SK-N-SH (cell line): ENCODE measurements at regions not wholly inside any gene's neighbourhood (a gene's known extent, or its start where the extent isn't known, plus 50 kb on each side); places are given as distances from the start of the nearest gene placed in this dataset.

ENCODE experiments used
- FOXJ3 ChIP-seq: sonication (generic); formaldehyde crosslinking; IDR thresholded peaks from 2 replicates; pipeline ENCODE4 v1.5.1; 2020; ENCODE audit warnings: mild to moderate bottlenecking, missing genetic modification reagents
- POLR2AphosphoS5 ChIP-seq: IDR thresholded peaks from 2 replicates; pipeline ENCODE4 v1.6.1; 2012; ENCODE audit warnings: low read depth, low read length
- SIN3A ChIP-seq: IDR thresholded peaks from 2 replicates; pipeline ENCODE4 v1.6.1; 2012; ENCODE audit warnings: low read depth, mild to moderate bottlenecking, low read length, moderate library complexity, borderline replicate concordance
- TAF1 ChIP-seq: IDR thresholded peaks from 2 replicates; pipeline ENCODE4 v1.6.1; 2012; ENCODE audit warnings: low read depth, mild to moderate bottlenecking, low read length, moderate library complexity, borderline replicate concordance
- TF ChIP-seq, protein P1 (sequence below): fragments of 200-600 bp; sonication (generic); IDR thresholded peaks from 2 replicates; pipeline ENCODE4 v1.6.1; 2017; ENCODE audit warnings: antibody characterized with exemption, mild to moderate bottlenecking, moderate library complexity
- TF ChIP-seq, protein P2 (sequence below): IDR thresholded peaks from 2 replicates; pipeline ENCODE4 v1.4.0; 2012; ENCODE audit warnings: low read depth, borderline replicate concordance
- TF ChIP-seq, protein P3 (sequence below): fragments of 150-350 bp; IDR thresholded peaks from 2 replicates; pipeline ENCODE4 v1.6.1; 2017; ENCODE audit warnings: antibody characterized with exemption, low read length, low read depth, borderline replicate concordance

DNA sequence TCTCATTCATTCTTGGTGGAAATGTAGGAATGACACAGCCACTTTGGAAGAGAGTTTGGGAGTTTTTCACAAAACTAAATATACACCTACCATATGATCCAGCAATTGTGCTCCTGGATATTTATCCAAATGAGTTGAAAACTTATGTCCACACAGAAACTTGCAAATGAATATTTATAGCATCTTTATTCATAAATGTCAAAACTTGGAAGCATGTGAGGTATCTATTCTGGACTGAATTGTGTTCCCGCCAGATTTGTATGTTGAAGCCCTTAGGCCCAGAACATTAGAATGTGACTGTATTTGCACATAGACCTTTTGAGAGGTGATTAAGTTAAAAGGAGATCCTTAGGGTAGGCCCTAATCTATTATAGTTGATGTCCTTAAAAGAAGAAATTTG is 409.4 kb upstream of the SYT4 start:
- TF ChIP-seq, protein P1, sequence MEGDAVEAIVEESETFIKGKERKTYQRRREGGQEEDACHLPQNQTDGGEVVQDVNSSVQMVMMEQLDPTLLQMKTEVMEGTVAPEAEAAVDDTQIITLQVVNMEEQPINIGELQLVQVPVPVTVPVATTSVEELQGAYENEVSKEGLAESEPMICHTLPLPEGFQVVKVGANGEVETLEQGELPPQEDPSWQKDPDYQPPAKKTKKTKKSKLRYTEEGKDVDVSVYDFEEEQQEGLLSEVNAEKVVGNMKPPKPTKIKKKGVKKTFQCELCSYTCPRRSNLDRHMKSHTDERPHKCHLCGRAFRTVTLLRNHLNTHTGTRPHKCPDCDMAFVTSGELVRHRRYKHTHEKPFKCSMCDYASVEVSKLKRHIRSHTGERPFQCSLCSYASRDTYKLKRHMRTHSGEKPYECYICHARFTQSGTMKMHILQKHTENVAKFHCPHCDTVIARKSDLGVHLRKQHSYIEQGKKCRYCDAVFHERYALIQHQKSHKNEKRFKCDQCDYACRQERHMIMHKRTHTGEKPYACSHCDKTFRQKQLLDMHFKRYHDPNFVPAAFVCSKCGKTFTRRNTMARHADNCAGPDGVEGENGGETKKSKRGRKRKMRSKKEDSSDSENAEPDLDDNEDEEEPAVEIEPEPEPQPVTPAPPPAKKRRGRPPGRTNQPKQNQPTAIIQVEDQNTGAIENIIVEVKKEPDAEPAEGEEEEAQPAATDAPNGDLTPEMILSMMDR, result no peak
- TF ChIP-seq TAF1, result no peak
- TF ChIP-seq POLR2AphosphoS5, result no peak
- TF ChIP-seq, protein P2, sequence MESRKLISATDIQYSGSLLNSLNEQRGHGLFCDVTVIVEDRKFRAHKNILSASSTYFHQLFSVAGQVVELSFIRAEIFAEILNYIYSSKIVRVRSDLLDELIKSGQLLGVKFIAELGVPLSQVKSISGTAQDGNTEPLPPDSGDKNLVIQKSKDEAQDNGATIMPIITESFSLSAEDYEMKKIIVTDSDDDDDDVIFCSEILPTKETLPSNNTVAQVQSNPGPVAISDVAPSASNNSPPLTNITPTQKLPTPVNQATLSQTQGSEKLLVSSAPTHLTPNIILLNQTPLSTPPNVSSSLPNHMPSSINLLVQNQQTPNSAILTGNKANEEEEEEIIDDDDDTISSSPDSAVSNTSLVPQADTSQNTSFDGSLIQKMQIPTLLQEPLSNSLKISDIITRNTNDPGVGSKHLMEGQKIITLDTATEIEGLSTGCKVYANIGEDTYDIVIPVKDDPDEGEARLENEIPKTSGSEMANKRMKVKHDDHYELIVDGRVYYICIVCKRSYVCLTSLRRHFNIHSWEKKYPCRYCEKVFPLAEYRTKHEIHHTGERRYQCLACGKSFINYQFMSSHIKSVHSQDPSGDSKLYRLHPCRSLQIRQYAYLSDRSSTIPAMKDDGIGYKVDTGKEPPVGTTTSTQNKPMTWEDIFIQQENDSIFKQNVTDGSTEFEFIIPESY, result no peak
- TF ChIP-seq SIN3A, result no peak
- TF ChIP-seq, protein P3, sequence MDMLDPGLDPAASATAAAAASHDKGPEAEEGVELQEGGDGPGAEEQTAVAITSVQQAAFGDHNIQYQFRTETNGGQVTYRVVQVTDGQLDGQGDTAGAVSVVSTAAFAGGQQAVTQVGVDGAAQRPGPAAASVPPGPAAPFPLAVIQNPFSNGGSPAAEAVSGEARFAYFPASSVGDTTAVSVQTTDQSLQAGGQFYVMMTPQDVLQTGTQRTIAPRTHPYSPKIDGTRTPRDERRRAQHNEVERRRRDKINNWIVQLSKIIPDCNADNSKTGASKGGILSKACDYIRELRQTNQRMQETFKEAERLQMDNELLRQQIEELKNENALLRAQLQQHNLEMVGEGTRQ, result no peak
- no peak for TF ChIP-seq FOXJ3 (CRISPR knock-in tag)
